ENCODE measurements at regions not wholly inside any gene's neighbourhood (a gene's known extent, or its start where the extent isn't known, plus 50 kb on each side); places are given as distances from the start of the nearest gene placed in this dataset.

GRCh38 chr6:130583268-130583667 is 217.5 kb downstream of the TMEM200A start:
- TF ChIP-seq CTCF (IDR thresholded peaks at IDR 0.05) (no peak), EP300 (IDR thresholded peaks at IDR 0.05) (no peak), POLR2A (IDR thresholded peaks at IDR 0.05) (no peak), POLR2AphosphoS5 (IDR thresholded peaks at IDR 0.05) (no peak)

Measured in gastroesophageal sphincter (tissue), 3 donors.